ENCODE measurements at regions not wholly inside any gene's neighbourhood (a gene's known extent, or its start where the extent isn't known, plus 50 kb on each side); places are given as distances from the start of the nearest gene placed in this dataset.

DNA sequence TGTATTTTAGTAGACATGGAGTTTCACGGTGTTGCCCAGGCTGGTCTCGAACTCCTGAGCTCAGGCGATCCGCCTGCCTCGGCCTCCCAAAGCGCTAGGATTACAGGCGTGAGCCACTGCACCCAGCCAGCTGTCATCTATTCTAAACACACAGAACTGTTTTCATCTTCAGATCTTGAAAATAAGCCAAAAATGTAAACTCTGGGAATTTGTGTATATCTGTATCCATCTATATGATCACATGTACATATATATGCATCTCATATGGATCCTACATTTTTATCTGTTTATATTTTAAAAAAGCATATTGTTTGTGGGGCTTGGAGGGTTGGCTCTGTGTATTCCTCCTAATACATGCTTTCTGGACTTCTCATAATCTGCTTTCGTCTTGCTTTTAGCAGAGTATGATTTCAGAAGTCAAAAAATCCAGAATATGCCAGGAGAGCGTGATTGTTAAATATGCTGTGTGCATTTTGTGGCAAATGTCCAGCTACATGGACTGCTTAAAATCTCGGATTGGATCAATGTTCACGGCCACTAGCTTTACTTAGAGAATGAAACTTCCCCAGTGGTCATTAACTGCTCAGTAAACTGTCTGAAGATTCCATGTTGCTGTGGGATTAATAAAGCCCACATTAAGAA is 274.4 kb upstream of the IRX1 start:
- no peak for DNase-seq (ENCODE audit: low spot score)

DNA sequence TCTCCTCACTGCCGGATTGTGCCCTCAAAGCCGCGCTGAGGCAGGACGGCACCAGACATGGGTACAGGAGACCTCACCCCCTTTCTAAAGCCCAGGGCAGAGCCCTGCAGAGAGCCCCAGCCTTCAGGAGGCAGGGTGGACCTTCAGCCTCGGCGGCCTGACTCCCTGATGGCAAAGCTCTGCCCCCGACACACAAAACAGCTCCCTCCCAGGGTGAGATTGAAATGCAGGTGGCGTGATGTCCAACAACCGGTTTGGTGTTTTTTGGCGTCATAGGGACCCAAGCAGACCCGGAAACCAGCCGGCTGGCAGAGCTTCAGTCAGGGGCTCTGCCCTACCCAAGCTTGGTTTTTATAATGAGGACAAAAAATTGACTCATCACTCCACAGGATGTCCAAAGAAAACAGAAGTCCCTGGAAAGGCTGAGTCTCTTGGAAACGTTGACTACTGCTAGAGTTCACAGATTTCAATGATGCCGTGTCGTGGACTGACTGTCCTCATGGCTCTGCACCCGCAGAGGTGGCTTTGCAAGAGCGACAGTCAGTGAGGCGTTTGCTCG is 275.2 kb upstream of the IRX1 start:
- DNase-seq (ENCODE audit: low spot score) = no peak

DNA sequence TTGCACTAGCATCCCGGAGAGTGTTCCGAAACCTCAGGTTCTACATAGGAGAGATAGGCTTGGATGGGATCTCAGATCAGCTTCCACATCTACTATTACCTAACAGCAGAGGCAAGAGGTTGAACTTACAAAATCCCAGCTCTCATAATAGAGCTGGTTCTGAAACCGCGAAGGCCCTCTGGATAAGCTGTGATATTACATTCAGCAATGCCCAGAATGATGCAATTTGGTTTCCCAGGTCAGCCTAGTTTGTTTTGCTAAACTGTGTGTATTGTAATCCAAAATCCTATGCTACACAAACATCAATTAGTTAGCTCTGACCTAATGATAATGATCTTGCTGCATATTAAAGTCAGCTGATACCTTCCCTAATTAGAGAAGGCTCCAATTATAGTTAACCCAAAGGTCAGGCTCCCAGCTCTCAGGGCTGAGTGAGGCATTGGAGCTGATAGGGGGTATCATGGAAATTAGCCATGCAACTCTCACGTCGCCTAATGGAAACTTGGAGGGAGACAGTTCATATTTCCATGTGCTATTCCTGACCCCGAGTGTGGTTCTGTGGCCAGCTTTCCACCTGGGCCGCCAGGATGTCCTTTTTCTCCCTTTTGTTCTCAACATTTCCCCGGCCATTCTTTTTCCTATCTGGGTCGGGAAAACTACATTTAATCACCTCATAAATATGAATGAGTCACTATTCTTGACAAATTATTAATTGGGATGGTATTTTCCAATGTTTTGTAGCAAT is 278.4 kb upstream of the IRX1 start:
- DNase-seq (ENCODE audit: low spot score) = no peak

DNA sequence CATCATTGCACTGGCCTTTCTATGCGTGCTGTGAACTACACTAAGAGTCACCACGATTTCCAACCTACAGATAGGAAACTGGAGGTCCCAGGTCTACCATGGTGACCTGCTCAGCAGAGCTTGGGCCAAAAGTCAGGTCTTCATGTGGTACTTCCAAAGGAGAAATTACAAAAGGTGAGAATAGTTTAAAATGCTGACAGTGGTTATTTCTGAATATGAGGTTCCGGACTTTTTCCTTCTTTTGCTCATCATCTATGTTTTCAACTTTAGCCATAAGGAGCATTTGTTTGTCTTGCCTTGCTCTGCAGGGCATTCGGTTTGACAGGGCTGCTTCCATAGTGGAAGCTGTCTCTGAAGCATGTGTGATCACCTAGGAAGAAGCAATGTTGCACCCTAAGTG is 282.1 kb upstream of the IRX1 start:
- DNase-seq (ENCODE audit: low spot score) = no peak

DNA sequence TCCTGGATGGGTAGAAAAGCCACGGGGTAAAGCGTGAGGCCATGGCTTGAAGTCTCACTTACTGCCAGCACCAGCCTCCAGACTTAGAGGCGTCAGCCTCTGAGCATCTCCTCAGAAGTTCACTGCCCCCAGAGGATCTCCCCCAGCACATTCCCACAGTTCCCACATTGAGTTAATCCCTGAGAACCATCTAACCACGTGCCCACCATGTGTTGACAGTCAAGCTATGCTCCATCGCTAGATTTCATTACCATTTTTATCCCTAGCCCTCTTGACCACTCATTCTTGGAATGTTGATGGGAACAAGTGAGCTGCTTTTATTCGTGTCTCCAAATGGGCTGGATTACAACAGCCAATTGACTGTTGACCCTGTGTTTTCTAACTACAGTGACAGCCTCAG is 283.3 kb upstream of the IRX1 start:
- DNase-seq (ENCODE audit: low spot score) = no peak

DNA sequence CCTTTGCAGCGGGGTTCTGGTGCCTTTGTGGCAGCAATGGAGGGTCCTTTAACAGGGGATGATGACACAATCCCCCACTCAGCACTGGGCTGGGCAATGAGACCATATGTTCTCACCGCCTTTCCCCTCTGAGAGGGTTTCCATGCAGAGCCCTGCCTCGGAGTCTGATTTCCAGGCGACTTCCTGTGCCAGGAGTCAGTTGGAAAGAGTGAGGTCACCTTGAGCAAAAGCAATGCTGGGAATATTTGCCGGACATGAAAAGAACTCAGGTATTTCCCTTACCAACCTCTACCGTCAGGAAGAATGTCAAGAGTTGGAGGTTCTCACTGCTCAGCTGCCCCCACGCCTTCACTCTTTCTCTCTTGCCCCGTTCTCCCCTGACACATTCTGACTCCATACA is 284.2 kb upstream of the IRX1 start:
- DNase-seq (ENCODE audit: low spot score) = no peak

DNA sequence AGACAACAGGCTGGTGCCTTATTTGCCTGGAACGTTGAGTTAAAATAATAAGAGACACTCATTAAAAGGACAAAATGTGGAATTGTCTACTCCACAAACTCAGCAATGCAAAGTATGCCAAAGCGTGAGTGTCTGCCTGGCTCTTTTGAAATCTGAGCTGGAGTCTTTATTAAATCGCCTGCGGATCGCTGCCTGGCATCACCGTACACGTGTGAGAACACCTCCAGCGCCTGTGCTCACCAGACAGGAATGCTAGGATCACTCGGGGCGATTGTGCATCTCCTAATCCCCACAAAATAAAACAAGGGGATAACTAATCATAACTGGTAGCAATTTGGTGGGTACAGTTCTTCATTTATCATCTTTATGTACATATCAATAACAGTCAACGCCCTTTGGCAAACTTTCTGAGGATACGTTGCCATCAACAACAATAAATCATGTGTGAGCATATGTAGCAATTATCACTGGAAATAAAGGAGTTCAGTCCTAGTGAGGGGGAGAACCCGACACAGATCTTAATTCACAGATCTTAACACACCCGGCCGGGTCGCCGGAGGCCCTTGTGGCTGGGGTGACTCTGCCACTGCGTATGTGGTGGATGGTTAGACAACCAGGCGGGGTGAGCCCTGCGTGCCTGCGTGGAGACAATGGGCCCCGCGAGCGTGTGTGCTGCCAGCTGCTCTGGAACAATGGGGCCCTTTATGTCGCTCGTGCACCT is 284.9 kb upstream of the IRX1 start:
- no peak for DNase-seq (ENCODE audit: low spot score)

DNA sequence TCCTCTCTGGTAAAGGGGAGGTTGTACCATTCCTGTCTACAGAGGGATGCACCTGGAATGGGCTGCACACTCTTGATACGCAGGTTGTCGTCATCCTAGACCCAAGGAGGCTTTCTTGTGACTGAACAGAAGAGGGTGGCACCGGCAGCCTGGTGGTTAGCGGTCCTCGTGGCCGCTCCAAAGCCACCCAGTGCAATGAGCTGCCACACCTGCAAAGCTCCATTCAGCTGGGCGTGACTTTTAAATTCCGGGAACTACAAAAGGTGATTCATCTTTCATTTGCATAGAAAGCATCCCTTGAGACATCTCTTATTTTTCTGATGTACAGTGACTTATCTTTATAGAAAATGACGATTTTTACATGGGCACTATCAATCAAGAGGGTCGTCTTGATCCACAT is 286.1 kb upstream of the IRX1 start:
- DNase-seq (ENCODE audit: low spot score) = no peak

DNA sequence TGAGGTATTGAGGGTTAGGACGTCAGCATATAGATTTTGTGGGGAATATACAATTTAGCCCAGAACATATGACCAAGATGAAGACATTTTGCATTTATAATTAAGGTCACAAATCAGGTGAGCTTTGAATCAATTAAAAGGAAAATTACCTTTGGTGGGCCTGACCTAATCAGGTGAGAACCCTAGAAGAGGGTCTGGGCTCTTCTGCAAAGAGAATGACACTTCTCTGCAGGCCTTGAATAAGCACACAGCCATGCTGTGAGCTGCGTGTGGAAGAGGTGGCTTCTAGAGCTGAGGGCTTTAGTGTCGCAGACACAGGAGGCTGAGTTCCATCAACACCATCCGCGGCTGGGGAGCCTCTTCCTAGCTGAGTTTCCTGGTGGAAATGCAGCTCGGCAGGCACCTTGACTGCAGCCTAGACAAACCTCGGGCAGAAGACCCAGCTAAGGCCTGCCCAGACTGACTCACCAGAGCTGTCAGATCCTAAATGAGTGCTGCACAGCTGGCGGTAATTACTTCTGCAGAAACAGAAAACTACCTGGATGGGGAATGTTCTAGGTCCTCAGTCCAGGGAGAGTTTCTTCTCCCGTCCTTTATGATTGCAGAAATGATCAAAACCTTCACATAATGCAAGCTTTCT is 287.5 kb upstream of the IRX1 start:
- no peak for DNase-seq (ENCODE audit: low spot score)

DNA sequence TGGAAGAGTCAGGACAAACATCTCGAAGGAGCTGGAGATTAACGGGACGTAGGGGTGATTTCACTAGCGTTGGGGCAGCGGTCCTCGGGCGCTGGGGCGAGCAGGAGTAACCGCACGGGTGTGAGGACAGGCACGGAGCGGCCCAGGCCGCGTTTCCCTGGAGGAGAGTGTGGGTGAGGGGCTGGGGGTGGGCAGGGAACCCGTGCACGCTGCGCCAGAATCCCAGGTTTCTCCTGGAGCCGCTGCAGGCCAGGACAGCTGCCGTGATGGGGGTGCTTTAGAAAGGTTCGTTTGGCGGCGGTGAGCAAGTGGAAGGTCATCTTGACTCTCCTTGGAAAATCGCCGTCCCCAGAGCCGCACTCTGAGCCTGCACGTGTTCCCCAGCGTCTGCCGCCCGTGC is 290.2 kb upstream of the IRX1 start:
- no peak for DNase-seq (ENCODE audit: low spot score)

DNA sequence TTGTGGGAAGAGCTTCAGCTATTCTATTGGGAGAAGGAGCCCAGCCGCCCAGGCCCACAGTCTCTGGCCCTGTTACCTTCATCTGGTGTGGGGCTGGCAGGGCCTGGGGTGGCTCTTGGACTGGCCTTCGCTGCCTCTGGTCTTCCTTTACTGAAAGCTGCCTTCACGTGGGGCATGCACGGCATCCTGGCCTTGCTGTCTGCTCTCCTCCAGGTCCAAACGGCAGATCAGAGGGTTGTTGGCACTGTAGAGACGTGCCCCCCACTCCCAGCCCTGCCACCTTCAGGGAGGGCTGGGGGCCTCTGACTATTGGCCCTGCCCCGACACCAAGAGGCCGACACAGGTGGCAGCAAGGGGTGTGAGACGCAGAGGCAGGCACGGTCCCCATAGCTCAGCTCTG is 291.3 kb upstream of the IRX1 start:
- no peak for DNase-seq (ENCODE audit: low spot score)

DNA sequence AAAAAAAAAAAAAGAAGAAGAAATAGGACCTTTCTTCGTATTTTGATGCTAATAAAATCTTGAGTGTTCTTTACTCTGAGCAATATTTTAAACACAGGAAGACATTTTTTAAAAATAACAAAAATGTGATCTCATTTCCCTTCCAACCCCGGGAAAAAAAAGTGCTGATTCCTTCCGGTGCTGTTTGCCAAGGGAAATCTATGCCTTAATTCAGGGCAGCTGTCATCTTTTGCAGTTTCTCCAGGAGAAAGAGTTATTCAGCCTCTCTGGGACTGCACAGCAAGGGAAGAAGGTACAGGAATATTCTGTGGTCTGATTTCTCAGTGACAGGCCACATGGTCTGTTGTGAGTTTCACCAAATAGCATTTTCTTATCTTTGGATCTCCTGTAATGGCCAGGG is 291.9 kb upstream of the IRX1 start:
- no peak for DNase-seq (ENCODE audit: low spot score)

DNA sequence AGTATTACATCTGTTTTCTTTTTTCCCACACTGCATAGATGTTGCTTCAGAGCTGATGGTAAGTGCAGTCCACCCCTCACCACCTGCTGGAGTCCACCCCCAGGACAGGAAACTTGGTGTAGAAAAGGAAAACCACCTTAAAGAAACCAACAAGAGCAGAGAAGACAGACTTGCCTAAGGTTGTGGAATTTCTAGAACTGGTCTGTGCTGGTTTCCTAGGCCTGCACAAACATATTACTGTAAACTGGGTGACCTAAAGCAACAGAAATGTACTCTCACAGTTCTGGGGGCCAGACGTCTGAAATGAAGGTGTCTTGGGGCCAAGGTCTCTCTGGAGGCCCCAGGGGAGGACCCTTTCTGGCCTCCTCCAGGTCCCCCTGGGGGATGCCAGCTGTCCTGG is 293.4 kb upstream of the IRX1 start:
- DNase-seq (ENCODE audit: low spot score) = no peak

DNA sequence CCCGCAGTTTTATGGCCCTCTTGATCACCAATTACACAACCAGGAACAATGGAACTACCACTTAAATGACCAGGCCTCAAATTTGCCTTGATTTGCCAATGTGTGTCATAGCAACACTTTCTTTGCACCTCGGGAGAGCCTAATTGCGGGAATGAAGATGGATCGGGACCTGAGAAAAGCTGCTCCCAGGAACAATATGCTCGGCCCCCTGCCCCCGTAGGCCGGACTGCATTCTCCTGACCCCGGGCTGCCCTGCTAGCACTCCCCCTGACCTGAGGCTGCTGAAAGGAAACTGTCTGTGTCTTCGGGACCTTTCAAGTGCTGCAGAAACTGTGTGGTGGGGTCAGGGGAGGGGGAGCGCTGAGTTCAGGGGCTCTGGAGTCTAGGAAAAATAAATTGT is 294.3 kb upstream of the IRX1 start:
- DNase-seq (ENCODE audit: low spot score) = no peak

DNA sequence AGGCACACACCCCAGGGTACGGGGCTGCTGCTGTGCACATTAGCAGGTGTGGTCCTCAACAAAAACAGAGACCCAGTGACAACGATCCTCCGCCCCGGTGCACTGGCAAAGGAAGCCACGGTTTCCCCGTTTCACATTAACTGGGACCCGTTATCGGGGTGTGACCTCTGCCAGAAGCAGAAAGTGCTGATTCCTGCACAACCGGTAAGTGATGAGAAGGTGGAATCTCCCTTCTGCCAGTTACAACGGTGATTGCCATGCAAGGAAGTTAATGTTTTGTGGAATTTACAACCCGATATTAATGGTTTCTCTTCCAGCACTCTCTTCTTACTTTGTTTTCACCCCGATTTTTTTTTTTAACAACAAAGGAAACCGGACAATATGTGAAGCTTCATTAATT is 294.9 kb upstream of the IRX1 start:
- DNase-seq (ENCODE audit: low spot score) = no peak

DNA sequence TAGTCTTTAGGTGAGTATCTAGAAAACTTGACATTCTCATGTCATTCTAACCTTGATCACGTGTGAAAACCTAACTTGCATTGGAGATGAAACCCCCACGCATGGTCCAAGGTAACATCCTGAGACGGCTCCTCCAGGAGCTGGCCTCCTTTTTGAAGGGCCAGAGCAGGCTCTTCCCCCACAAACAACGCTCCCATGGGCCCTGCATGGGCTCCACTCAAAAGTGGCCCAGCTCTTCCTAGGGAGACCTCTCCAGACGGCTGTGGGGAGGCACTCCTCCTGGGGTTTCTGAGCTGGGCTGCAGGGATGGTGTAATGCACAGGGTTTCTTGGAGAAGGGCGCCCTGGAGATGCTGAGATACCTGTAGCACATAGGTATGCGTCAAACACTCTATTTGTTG is 296.2 kb upstream of the IRX1 start:
- no peak for DNase-seq (ENCODE audit: low spot score)

DNA sequence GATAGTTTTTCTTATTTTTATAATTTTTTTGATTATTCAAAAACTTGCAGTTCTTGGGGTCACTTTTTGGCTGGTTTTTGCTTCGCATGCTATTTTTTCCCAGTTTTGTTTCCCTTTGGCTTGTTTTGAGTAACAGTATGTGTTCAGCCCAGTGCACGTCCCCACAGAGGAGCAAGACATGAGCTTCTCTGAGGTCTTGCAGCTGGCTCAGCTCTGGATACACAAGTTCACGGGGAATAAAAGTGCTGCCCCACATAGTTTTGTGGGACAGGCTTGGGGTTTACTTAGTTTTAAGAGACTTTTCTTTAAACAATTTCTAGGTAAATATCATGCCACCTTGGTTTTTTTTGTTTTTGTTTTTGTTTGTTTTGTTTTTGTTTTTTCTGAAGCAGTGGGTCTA is 297.8 kb upstream of the IRX1 start:
- no peak for DNase-seq (ENCODE audit: low spot score)

DNA sequence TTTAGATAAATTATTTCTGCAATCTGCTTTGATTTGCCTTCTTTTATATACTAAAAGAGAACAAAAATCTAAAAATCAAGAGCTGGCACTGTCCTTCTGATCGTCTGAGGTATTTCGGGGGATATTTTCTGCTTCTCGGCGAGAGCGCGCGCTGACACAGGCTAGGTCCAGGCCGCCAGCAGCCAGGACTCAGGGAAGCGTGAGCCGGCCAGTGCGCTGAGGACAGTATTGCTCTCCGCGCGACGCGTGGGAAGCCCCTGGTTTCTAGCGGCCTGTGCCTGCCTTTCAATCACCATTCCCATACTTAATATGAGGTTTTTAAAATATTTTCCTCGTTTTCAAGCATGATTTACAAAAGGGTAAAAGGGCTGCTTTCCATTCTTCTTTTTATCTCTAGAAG is 307.3 kb upstream of the IRX1 start:
- no peak for DNase-seq (ENCODE audit: low spot score)

DNA sequence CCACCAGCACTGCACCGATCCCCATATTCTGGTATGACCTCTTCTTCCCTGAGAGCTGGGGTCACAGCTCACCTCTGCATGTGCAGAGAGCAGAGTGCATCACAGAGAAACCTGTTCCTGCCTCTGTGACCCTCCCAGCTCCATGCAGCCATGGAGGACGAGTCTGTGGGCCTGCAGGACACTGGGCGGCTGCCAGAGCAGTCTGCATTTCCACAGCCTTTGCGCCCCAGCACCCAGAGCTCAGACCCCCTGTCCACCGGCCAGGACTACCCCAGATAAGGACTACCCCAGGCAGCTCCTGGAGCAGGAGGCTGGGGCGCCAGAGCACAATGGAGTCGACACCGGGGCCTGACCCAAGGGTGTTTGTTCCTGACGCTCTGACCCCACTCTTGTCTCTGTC is 308.1 kb upstream of the IRX1 start:
- no peak for DNase-seq (ENCODE audit: low spot score)

DNA sequence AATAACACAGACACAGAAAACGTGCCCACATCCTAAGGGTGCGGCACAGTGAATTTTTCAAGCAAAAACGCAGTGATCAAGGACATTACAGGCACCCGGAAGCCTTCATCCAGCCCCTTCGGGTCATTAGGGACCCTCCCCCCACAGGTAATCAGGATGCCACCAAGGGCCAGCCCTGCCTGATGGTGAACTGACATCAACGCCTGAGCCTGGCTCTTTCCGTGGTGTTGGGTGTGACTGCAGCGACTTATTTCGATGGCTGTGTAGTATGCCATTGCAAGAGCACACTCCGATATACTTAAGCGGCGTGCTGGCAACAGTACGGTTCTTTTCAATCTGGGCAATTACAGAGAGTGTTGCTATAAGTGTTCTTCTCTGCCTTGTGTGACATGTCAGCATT is 310.0 kb upstream of the IRX1 start:
- no peak for DNase-seq (ENCODE audit: low spot score)

DNA sequence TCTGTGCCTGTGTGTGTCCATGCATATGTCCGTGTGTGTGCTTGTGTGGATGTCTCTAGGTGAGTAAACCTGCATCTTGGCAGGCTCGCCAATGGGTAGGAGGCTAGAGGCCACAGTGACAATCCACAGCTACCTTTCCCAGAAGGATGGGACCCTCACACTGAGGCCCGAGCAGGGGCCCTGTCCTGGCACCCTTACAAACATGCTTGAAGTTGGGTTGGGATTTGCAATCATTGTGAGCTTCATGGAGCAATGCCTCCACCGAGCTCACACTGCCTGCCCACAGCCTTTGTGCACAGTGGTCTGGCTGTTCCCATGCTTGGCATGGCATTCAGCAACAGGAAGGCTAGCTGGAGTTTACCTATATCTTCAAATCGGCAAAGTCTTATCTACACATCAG is 311.1 kb upstream of the IRX1 start:
- no peak for DNase-seq (ENCODE audit: low spot score)

DNA sequence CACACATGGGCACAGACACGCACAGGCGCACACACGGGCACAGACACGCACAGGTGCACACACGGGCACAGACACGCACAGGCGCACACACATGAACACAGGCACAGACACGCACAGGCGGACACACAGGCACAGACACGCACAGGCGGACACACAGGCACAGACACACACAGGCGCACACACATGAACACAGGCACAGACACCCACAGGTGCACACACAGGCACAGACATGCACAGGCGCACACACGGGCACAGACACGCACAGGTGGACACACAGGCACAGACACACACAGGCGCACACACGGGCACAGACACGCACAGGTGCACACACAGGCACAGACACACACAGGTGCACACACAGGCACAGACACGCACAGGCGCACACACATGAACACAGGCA is 312.8 kb upstream of the IRX1 start:
- no peak for DNase-seq (ENCODE audit: low spot score)

DNA sequence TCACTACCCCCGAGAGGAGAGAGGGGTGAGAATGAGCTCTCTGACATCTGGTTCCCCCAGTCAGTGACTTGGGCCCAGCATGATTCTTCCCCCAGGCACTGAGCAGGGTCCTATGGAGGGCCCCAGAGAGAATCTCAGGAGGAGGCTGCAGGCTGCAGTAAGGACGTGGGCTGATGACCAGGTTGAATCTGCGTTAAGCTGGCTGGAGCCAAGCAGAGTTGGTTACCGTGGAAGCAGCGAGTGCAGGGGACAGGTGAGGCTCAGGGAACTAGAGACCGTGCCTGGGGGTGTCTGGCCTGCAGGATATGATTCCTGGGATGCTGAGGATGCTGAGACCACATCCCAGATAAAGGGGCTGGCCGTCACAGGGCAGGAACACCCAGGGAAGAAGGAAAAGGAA is 314.3 kb upstream of the IRX1 start:
- DNase-seq (ENCODE audit: low spot score) = no peak

All from ecto neural progenitor cell (in vitro differentiated cells).